Endothelial cell (in vitro differentiated cells): ENCODE measurements at regions not wholly inside any gene's neighbourhood (a gene's known extent, or its start where the extent isn't known, plus 50 kb on each side); places are given as distances from the start of the nearest gene placed in this dataset.

ENCODE experiments used
- DNase-seq: peaks from one replicate; pipeline ENCODE4 v3.0.0; 2021; ENCODE audit warnings: low spot score
- H3K27ac Mint-ChIP-seq: one replicate; pipeline ENCODE4 v1.8.0; 2021; ENCODE audit warnings: mixed read lengths, inconsistent platforms; ENCODE audit not compliant: unreplicated experiment
- H3K27me3 Mint-ChIP-seq: one replicate; pipeline ENCODE4 v1.8.0; 2021; ENCODE audit warnings: mild to moderate bottlenecking, moderate library complexity, mixed read lengths, inconsistent platforms; ENCODE audit not compliant: unreplicated experiment
- H3K36me3 Mint-ChIP-seq: one replicate; pipeline ENCODE4 v1.8.0; 2021; ENCODE audit warnings: mild to moderate bottlenecking, low read depth, mixed read lengths, inconsistent platforms; ENCODE audit not compliant: unreplicated experiment
- H3K4me1 Mint-ChIP-seq: one replicate; pipeline ENCODE4 v1.8.0; 2021; ENCODE audit warnings: mild to moderate bottlenecking, mixed read lengths, inconsistent platforms; ENCODE audit not compliant: unreplicated experiment
- H3K4me3 Mint-ChIP-seq: one replicate; pipeline ENCODE4 v1.8.0; 2021; ENCODE audit warnings: mild to moderate bottlenecking, mixed read lengths, inconsistent platforms; ENCODE audit not compliant: unreplicated experiment
- H3K9me3 Mint-ChIP-seq: one replicate; pipeline ENCODE4 v1.8.0; 2021; ENCODE audit warnings: mixed read lengths, inconsistent platforms; ENCODE audit not compliant: unreplicated experiment
- TF ChIP-seq, protein P1 (sequence below): fragments of 200-600 bp; sonication (generic); IDR thresholded peaks from one replicate; pipeline ENCODE4 v1.5.0; 2021; ENCODE audit warnings: antibody characterized with exemption; ENCODE audit not compliant: unreplicated experiment

DNA sequence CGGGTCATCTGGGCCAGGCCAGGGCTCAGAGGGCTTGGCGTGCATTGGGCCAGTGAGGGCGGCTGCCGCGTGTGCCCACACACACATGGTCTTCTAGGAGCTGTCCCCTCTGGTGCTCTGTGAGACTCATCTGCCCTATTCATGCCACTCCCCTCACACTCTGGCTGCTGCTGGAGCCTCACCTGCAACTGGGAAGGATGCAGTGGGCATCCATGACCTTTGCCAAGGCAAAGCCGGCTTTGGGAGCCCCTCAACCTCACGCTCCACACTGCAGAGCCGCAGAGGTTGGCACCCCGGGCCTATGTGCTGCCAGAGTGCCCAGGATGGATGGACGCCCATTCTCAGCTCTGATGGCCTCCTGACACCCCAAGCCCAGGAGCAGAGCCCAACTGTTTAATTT, 330.2 kb upstream of the SALL3 start:
- Mint-ChIP-seq H3K27ac (no peak overlapping the region), H3K9me3 (peaks cover 54% of the 10 kb centered on the region), H3K4me3 (no peak overlapping the region), H3K4me1 (no peaks in the 10 kb centered on the region), H3K27me3 (peaks cover 21% of the 10 kb centered on the region), H3K36me3 (peaks cover 16% of the 10 kb centered on the region)
- no peak for DNase-seq
- TF ChIP-seq, protein P1, sequence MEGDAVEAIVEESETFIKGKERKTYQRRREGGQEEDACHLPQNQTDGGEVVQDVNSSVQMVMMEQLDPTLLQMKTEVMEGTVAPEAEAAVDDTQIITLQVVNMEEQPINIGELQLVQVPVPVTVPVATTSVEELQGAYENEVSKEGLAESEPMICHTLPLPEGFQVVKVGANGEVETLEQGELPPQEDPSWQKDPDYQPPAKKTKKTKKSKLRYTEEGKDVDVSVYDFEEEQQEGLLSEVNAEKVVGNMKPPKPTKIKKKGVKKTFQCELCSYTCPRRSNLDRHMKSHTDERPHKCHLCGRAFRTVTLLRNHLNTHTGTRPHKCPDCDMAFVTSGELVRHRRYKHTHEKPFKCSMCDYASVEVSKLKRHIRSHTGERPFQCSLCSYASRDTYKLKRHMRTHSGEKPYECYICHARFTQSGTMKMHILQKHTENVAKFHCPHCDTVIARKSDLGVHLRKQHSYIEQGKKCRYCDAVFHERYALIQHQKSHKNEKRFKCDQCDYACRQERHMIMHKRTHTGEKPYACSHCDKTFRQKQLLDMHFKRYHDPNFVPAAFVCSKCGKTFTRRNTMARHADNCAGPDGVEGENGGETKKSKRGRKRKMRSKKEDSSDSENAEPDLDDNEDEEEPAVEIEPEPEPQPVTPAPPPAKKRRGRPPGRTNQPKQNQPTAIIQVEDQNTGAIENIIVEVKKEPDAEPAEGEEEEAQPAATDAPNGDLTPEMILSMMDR: no peak

DNA sequence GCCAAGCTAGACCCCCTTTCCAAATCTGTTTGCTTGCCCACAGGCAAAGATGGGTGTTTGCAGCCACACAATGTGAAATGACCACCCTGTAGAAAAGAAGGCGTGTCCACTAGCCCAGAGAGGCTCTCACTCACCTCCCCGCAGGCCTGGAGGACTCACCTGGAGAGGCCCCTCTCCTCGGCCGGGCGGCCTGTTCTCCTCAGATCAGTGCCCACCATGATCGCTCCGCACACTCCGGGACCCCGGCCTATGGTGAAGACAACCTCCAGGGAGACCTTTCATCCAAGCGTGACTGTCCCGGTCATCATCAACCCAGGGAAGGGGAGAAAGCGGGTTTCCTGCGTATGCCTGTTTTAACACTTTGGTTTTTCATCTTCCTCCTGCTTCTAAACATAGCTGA, 328.7 kb upstream of the SALL3 start:
- H3K9me3 Mint-ChIP-seq: peaks cover 50% of the 10 kb centered on the region
- H3K27ac Mint-ChIP-seq: peak overlapping the region; percentile 30

DNA sequence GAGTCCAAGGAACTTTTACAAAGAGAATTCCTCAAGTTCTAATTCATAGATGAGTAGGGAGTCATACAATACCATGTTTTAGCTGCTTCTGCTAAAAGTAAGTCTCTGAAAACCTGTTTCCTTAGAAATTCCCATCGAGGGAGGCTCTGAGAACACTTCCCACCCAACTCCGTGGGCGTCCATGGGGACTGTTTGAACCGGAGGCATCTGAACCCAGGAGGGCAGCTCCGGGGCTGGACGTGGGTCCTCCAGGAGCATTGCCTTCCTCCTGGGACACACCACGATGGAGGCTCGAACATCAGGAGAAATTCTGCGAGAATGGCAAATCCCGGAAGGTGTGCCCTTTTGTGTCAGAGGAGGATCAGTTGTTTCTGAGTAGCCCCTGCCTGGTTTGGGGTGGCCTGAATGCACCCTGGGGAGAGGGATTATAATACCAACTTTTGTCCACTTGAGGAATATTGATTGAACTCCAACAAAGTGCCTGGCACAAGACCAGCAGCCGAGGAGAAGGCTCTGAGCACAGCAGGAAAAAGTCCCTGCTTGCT, 327.5 kb upstream of the SALL3 start:
- Mint-ChIP-seq H3K27me3 (peaks cover 12% of the 10 kb centered on the region), H3K4me1 (no peaks in the 10 kb centered on the region), H3K9me3 (peaks cover 52% of the 10 kb centered on the region), H3K27ac (no peak overlapping the region), H3K4me3 (peak overlapping the region; percentile 54), H3K36me3 (peaks cover 22% of the 10 kb centered on the region)
- TF ChIP-seq, protein P1: no peak
- DNase-seq: no peak

More for the DNA sequence above, 328.7 kb upstream of the SALL3 start:
- Mint-ChIP-seq H3K36me3 (peaks cover 20% of the 10 kb centered on the region), H3K4me1 (no peaks in the 10 kb centered on the region), H3K27me3 (peaks cover 17% of the 10 kb centered on the region), H3K4me3 (no peak overlapping the region)
- no peak for DNase-seq
- TF ChIP-seq, protein P1: no peak

DNA sequence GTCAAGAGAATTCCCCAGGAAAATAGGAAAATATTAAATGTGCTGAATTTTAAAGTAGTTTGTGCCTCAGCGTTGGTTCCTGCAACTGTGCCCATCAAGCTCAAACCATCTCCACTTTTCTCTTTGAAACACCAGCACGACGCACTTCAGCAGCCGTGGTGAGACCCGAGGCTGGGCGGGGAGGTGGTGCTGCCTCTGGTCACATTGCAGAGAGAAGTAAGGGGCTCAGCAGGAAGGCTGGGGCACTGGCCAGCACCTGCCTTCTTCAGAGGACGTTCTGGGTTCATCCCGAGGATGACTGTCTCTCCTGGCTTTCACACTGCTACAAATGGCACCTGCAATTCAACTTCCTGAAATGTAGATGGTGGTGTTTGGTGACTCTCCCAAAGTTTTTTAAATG, 323.7 kb upstream of the SALL3 start:
- peaks cover 48% of the 10 kb centered on the region for H3K9me3 Mint-ChIP-seq
- TF ChIP-seq, protein P1: no peak
- peaks cover 18% of the 10 kb centered on the region for H3K36me3 Mint-ChIP-seq
- no peak for DNase-seq
- H3K27me3 Mint-ChIP-seq: peaks cover 18% of the 10 kb centered on the region
- H3K4me1 Mint-ChIP-seq: no peaks in the 10 kb centered on the region
- no peak overlapping the region for H3K4me3 Mint-ChIP-seq
- H3K27ac Mint-ChIP-seq: no peak overlapping the region

DNA sequence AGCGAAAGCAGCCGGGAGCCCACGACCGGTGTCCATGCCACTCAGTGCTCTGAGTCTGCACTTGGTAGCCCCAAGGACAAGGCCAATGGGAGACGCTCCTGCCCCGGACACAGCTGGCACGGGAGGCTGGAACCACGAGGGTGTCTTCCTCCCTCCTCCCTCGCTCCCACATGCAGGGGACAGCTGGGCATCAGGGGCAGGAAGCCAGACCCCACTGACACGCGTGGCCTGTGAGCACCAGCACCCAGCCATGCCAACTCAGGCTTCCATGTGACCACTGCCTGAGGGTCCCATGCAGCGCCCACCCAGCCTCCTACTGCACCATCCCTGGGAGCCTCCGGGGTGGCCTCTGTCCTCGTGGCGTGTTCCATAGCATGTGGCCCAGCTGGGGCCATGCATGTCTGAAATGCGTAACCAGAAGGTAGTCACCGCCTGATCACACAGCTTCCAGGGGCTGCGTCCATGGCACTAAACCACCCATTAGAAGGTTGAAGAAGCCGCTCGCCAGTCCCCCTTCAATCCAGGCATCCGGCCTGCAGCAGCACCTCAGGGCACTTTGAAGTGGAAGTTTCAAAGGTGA, 323.2 kb upstream of the SALL3 start:
- H3K36me3 Mint-ChIP-seq: peaks cover 22% of the 10 kb centered on the region
- DNase-seq: no peak
- H3K9me3 Mint-ChIP-seq: peaks cover 49% of the 10 kb centered on the region
- TF ChIP-seq, protein P1: no peak
- no peaks in the 10 kb centered on the region for H3K4me1 Mint-ChIP-seq
- H3K4me3 Mint-ChIP-seq: no peak overlapping the region
- H3K27me3 Mint-ChIP-seq: peaks cover 19% of the 10 kb centered on the region
- no peak overlapping the region for H3K27ac Mint-ChIP-seq
